ENCODE measurements at regions not wholly inside any gene's neighbourhood (a gene's known extent, or its start where the extent isn't known, plus 50 kb on each side); places are given as distances from the start of the nearest gene placed in this dataset.

- Histone ChIP-seq H3K36me3 (ENCODE audit: insufficient read depth, low read length) (no peaks in the 10 kb centered on the region), H3K4me1 (ENCODE audit: insufficient read depth, low read length, poor library complexity, severe bottlenecking) (no peaks in the 10 kb centered on the region), H3K27ac (ENCODE audit: low read depth, low read length, poor library complexity, severe bottlenecking) (no peak overlapping the region), H3K9me2 (ENCODE audit: insufficient read depth, low read length) (no peaks in the 10 kb centered on the region), H3K4me3 (ENCODE audit: low read depth, low read length, poor library complexity, severe bottlenecking) (no peak overlapping the region), H3K4me2 (ENCODE audit: low read length) (no peak overlapping the region), H4K20me1 (ENCODE audit: insufficient read depth, low read length) (no peaks in the 10 kb centered on the region), H3K79me2 (ENCODE audit: insufficient read depth, low read depth, low read length) (no peaks in the 10 kb centered on the region), H2AFZ (ENCODE audit: low read length) (no peak overlapping the region), H3K9me3 (ENCODE audit: low read length) (no peaks in the 10 kb centered on the region)
- DNase-seq (ENCODE audit: low spot score) = no peak
- POLR2A ChIA-PET = interaction anchor here (0.7 kb wide), 1 partner anchor 238 kb away, joined by 3 read pairs; no protein-coding TSS in a partner anchor
- intact Hi-C loops (cut with micrococcal nuclease; ENCODE audit: unreplicated experiment) = no loop called here
- no TSS peak for BruUV-seq (replicated peaks)
- no peak for TF ChIP-seq EZH2phosphoT487 (IDR thresholded peaks at IDR 0.05; ENCODE audit: borderline replicate concordance, low read depth, low read length)
- TF ChIP-seq CTCF (conservative IDR thresholded peaks at IDR 0.05; ENCODE audit: low read length) = no peak
- CTCF ChIA-PET (ENCODE audit: unreplicated experiment) = no interaction called here
Observed at GRCh38 chr16:26493751-26494150, 573.0 kb upstream of the C16orf82 start.

DNA sequence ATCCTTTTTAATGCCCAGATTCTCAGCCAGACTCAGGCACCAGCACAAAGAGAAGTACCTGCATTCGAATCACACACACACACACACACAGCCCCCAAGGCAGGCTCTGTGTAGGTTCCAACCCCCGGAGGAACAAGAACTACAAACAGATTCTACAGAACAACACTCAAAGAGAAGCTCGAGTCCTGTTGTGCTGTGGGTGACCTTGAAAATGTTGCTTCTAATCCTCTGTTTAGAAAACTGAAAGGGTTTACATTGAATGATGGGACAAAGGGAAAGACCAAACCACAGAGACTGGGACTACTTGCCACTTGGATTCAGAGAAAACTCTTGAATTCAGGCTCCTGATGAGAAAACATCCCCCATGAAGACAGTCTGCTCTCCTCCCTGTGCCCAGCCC, 568.8 kb upstream of the C16orf82 start:
- Histone ChIP-seq H4K20me1 (ENCODE audit: insufficient read depth, low read length) (no peaks in the 10 kb centered on the region), H3K9me2 (ENCODE audit: insufficient read depth, low read length) (no peaks in the 10 kb centered on the region), H3K36me3 (ENCODE audit: insufficient read depth, low read length) (no peaks in the 10 kb centered on the region), H2AFZ (ENCODE audit: low read length) (no peak overlapping the region), H3K4me2 (ENCODE audit: low read length) (no peak overlapping the region), H3K9me3 (ENCODE audit: low read length) (no peaks in the 10 kb centered on the region), H3K79me2 (ENCODE audit: insufficient read depth, low read depth, low read length) (no peaks in the 10 kb centered on the region), H3K4me1 (ENCODE audit: insufficient read depth, low read length, poor library complexity, severe bottlenecking) (no peaks in the 10 kb centered on the region), H3K27ac (ENCODE audit: low read depth, low read length, poor library complexity, severe bottlenecking) (no peak overlapping the region), H3K4me3 (ENCODE audit: low read depth, low read length, poor library complexity, severe bottlenecking) (no peak overlapping the region)
- no peak for DNase-seq (ENCODE audit: low spot score)
- intact Hi-C loops (cut with micrococcal nuclease; ENCODE audit: unreplicated experiment) = no loop called here
- CTCF ChIA-PET (ENCODE audit: unreplicated experiment) = no interaction called here
- no TSS peak for BruUV-seq (replicated peaks)
- TF ChIP-seq CTCF (conservative IDR thresholded peaks at IDR 0.05; ENCODE audit: low read length) (no peak), EZH2phosphoT487 (IDR thresholded peaks at IDR 0.05; ENCODE audit: borderline replicate concordance, low read depth, low read length) (no peak)
- POLR2A ChIA-PET = interaction anchor here (0.7 kb wide), 1 partner anchor 9 kb away, joined by 3 read pairs; no protein-coding TSS in a partner anchor

- Histone ChIP-seq H3K27ac (ENCODE audit: low read depth, low read length, poor library complexity, severe bottlenecking) (no peak overlapping the region), H2AFZ (ENCODE audit: low read length) (no peak overlapping the region), H3K9me2 (ENCODE audit: insufficient read depth, low read length) (no peaks in the 10 kb centered on the region), H3K4me3 (ENCODE audit: low read depth, low read length, poor library complexity, severe bottlenecking) (no peak overlapping the region), H3K79me2 (ENCODE audit: insufficient read depth, low read depth, low read length) (no peaks in the 10 kb centered on the region), H4K20me1 (ENCODE audit: insufficient read depth, low read length) (no peaks in the 10 kb centered on the region), H3K4me2 (ENCODE audit: low read length) (no peak overlapping the region), H3K36me3 (ENCODE audit: insufficient read depth, low read length) (no peaks in the 10 kb centered on the region), H3K4me1 (ENCODE audit: insufficient read depth, low read length, poor library complexity, severe bottlenecking) (no peaks in the 10 kb centered on the region), H3K9me3 (ENCODE audit: low read length) (no peaks in the 10 kb centered on the region)
- DNase-seq (ENCODE audit: low spot score) = no peak
- POLR2A ChIA-PET = no interaction called here
- CTCF ChIA-PET (ENCODE audit: unreplicated experiment) = no interaction called here
- TF ChIP-seq CTCF (conservative IDR thresholded peaks at IDR 0.05; ENCODE audit: low read length) (no peak), EZH2phosphoT487 (IDR thresholded peaks at IDR 0.05; ENCODE audit: borderline replicate concordance, low read depth, low read length) (no peak)
- BruUV-seq (replicated peaks) = no TSS peak
- intact Hi-C loops (cut with micrococcal nuclease; ENCODE audit: unreplicated experiment) = no loop called here
Observed at GRCh38 chr16:26500326-26500725, 566.4 kb upstream of the C16orf82 start.
